PFSK-1 (cell line): ENCODE measurements at regions not wholly inside any gene's neighbourhood (a gene's known extent, or its start where the extent isn't known, plus 50 kb on each side); places are given as distances from the start of the nearest gene placed in this dataset.

Experiments
- FOXP2 ChIP-seq: optimal IDR thresholded peaks from 2 replicates; pipeline ENCODE3; 2011; ENCODE audit warnings: borderline replicate concordance, control low read depth, inconsistent platforms; ENCODE audit not compliant: insufficient read depth; ENCODE audit errors: extremely low read length, extremely low read depth
- POLR2AphosphoS5 ChIP-seq: IDR thresholded peaks from 2 replicates; pipeline ENCODE4 v1.6.1; 2012; ENCODE audit warnings: low read depth, mild to moderate bottlenecking, control low read depth, low read length, moderate library complexity
- REST ChIP-seq, 2 experiments: IDR thresholded peaks; 2 replicates each; pipeline versions ENCODE4 v1.6.1 to v1.8.0; 2011 to 2012; ENCODE audit warnings: low read depth in 2 of 2, low read length in 2 of 2, control low read depth in 1 of 2, inconsistent platforms in 1 of 2, mild to moderate bottlenecking in 1 of 2, moderate library complexity in 1 of 2; ENCODE audit not compliant: insufficient read depth in 1 of 2
- SIN3A ChIP-seq: IDR thresholded peaks from 2 replicates; pipeline ENCODE4 v1.6.1; 2012; ENCODE audit warnings: mild to moderate bottlenecking, low read length, moderate library complexity, borderline replicate concordance; ENCODE audit not compliant: insufficient read depth
- TAF1 ChIP-seq: IDR thresholded peaks from 2 replicates; pipeline ENCODE4 v1.6.1; 2012; ENCODE audit warnings: low read length, control low read depth, borderline replicate concordance; ENCODE audit not compliant: insufficient read depth

GRCh38 chr10:32217216-32217615, 129.7 kb downstream of the EPC1 start:
- TF ChIP-seq REST (IDR thresholded peaks at IDR 0.05; ENCODE audit: insufficient read depth in 1 of 2, low read depth in 2 of 2, low read length in 2 of 2) (no peak), TAF1 (no peak)

GRCh38 chr10:32211046-32211363, 136.0 kb downstream of the EPC1 start:
- TF ChIP-seq REST (IDR thresholded peaks at IDR 0.05; ENCODE audit: insufficient read depth in 1 of 2, low read depth in 2 of 2, low read length in 2 of 2) = no peak
- no peak for TF ChIP-seq TAF1

GRCh38 chr10:32210306-32211045, 136.5 kb downstream of the EPC1 start:
- no peak for TF ChIP-seq FOXP2
- TF ChIP-seq TAF1 = no peak
- TF ChIP-seq SIN3A = no peak
- no peak for TF ChIP-seq POLR2AphosphoS5

GRCh38 chr10:32207544-32207943, 139.4 kb downstream of the EPC1 start:
- TF ChIP-seq FOXP2 (no peak), SIN3A (no peak), TAF1 (no peak), POLR2AphosphoS5 (no peak), REST (IDR thresholded peaks at IDR 0.05; ENCODE audit: insufficient read depth in 1 of 2, low read depth in 2 of 2, low read length in 2 of 2) (no peak)

GRCh38 chr10:32205670-32206069, 141.3 kb downstream of the EPC1 start:
- TF ChIP-seq SIN3A = no peak
- no peak for TF ChIP-seq REST (IDR thresholded peaks at IDR 0.05; ENCODE audit: insufficient read depth in 1 of 2, low read depth in 2 of 2, low read length in 2 of 2)
- TF ChIP-seq TAF1 = no peak
- TF ChIP-seq FOXP2 = no peak
- TF ChIP-seq POLR2AphosphoS5 = no peak

GRCh38 chr10:32204606-32205005, 142.4 kb downstream of the EPC1 start:
- TF ChIP-seq SIN3A (no peak), FOXP2 (no peak), REST (IDR thresholded peaks at IDR 0.05; ENCODE audit: insufficient read depth in 1 of 2, low read depth in 2 of 2, low read length in 2 of 2) (no peak), POLR2AphosphoS5 (no peak), TAF1 (no peak)
